ENCODE measurements at regions not wholly inside any gene's neighbourhood (a gene's known extent, or its start where the extent isn't known, plus 50 kb on each side); places are given as distances from the start of the nearest gene placed in this dataset. TPM values are rescaled to one million over a fixed set of nuclear protein-coding genes. Genes with fewer than 3 reads are reported as not detected.
A peak's percentile ranks its signal among the peaks of the same experiment; 100 is the strongest.

- H3K9ac ChIP-seq: no peak overlapping the region
- H3K4me2 ChIP-seq (ENCODE audit: unreplicated experiment): no peak overlapping the region
- no peaks in the 10 kb centered on the region for H4K20me1 ChIP-seq (ENCODE audit: insufficient read depth)
- in situ Hi-C loops (cut with MboI): no loop called here
- H3K9me2 ChIP-seq (ENCODE audit: insufficient read depth): no peaks in the 10 kb centered on the region
- H3K79me2 ChIP-seq (ENCODE audit: insufficient read depth): no peaks in the 10 kb centered on the region
- no peaks in the 10 kb centered on the region for H3K27me3 ChIP-seq (replicated peaks; ENCODE audit: insufficient read depth)
- peaks cover 11% of the 10 kb centered on the region; the same call in 1 of the 2 replicates for H3F3A ChIP-seq (ENCODE audit: insufficient read depth)
- no peaks in the 10 kb centered on the region for H3K9me3 ChIP-seq (ENCODE audit: low read depth)
- H3K4me1 ChIP-seq (ENCODE audit: insufficient read depth): peaks cover 11% of the 10 kb centered on the region
- no peak overlapping the region for H3K4me3 ChIP-seq
- TF ChIP-seq EZH2 (IDR thresholded peaks at IDR 0.05; ENCODE audit: insufficient read depth, poor library complexity, severe bottlenecking): no peak
- no peak for TF ChIP-seq EZH2phosphoT487 (IDR thresholded peaks at IDR 0.05; ENCODE audit: insufficient read depth, low read depth)
- no peak overlapping the region for H3K27ac ChIP-seq
- DNase-seq: no peak
- no peaks in the 10 kb centered on the region for H3K36me3 ChIP-seq (ENCODE audit: low read depth)
- WGBS, 2 experiments (ENCODE audit: low coverage in 1 of 2, low lambda C conversion rate in 2 of 2, missing lambda C conversion rate in 2 of 2): 97% methylated on average over 7 of the region's 7 CpGs
- H2AFZ ChIP-seq: no peak overlapping the region
Observed at GRCh38 chr1:94591823-94592570, 50.4 kb upstream of the F3 start.

MicroRNAs encoded in the stretch of these regions (microRNA counts, 767-probe panel; counts per million panel counts)
- microRNA hsa-miR-378g: 447 counts per million, percentile 86 among the panel's probes with 10 or more counts

Small RNA genes in the stretch of these regions (microRNA-seq; reads per million reads assigned to microRNA genes)
- not detected for gene MIR378G (ENCODE audit: borderline number of aligned reads)

Small RNA genes in the stretch of these regions (small RNA-seq; reads per million reads assigned to genes)
- not detected for gene MIR378G (ENCODE audit: low read depth, low replicate concordance)
